Panc1 (cell line): ENCODE measurements at regions not wholly inside any gene's neighbourhood (a gene's known extent, or its start where the extent isn't known, plus 50 kb on each side); places are given as distances from the start of the nearest gene placed in this dataset.

Experiments used
- ATAC-seq: fragments of 200-7000 bp; cut with Tn5 transposase; 2 replicates; pipeline ENCODE4 v1.9.1; 2020; ENCODE audit warnings: mild to moderate bottlenecking, moderate library complexity
- BruUV-seq: library from RNA; stranded (reverse); fragments of 400-500 nt; replicated peaks from 2 replicates; lab custom pipeline; 2021; lab: Mats Ljungman, UMichigan
- CTCF ChIA-PET: fragments of 300-600 bp; sonication (Branson Sonifier 250); formaldehyde crosslinking; loops from one replicate; lab custom pipeline; 2022; ENCODE audit warnings: antibody characterized with exemption; lab: Charles Lee
- POLR2A ChIA-PET: fragments of 300-600 bp; sonication (Branson Sonifier 250); formaldehyde crosslinking; loops from one replicate; lab custom pipeline; 2022; ENCODE audit warnings: antibody characterized with exemption; lab: Charles Lee
- DNase-seq: peaks from one replicate; pipeline ENCODE4 v3.0.0-alpha.2; 2010; ENCODE audit warnings: low read depth, low spot score
- H3K27ac ChIP-seq: 2 replicates; pipeline ENCODE4 v1.5.1; 2011; ENCODE audit warnings: mild to moderate bottlenecking, low read length, inconsistent platforms
- H3K27me3 ChIP-seq: fragments of 200-500 bp; sonication (Bioruptor generic); 2 replicates; pipeline ENCODE4 v1.6.0; 2014; ENCODE audit warnings: low read length, inconsistent platforms; ENCODE audit not compliant: control insufficient read depth, insufficient read depth
- H3K36me3 ChIP-seq: fragments of 200-500 bp; sonication (Bioruptor generic); 2 replicates; pipeline ENCODE4 v1.5.1; 2014; ENCODE audit warnings: inconsistent platforms, mild to moderate bottlenecking, low read length, moderate library complexity; ENCODE audit not compliant: control insufficient read depth, insufficient read depth
- H3K4me1 ChIP-seq: 2 replicates; pipeline ENCODE4 v1.5.1; 2011; ENCODE audit warnings: inconsistent platforms, mild to moderate bottlenecking, low read length, moderate library complexity; ENCODE audit not compliant: control insufficient read depth, insufficient read depth
- H3K4me3 ChIP-seq, 2 experiments: 2 replicates each; pipeline ENCODE4 v1.5.1; 2011 to 2012; ENCODE audit warnings: low read depth in 2 of 2, low read length in 2 of 2, mild to moderate bottlenecking in 2 of 2, inconsistent platforms in 1 of 2, moderate library complexity in 1 of 2
- H3K9me3 ChIP-seq: fragments of 200-500 bp; sonication (Bioruptor generic); 2 replicates; pipeline ENCODE4 v1.5.1; 2014; ENCODE audit warnings: low read depth, mild to moderate bottlenecking, inconsistent platforms, low read length, moderate library complexity; ENCODE audit not compliant: control insufficient read depth, insufficient read depth
- CTCF ChIP-seq: fragments of 450-650 bp; IDR thresholded peaks from 2 replicates; pipeline ENCODE4 v1.5.1; 2017; ENCODE audit warnings: mild to moderate bottlenecking
- POLR2AphosphoS5 ChIP-seq: IDR thresholded peaks from 2 replicates; pipeline ENCODE4 v1.6.1; 2012; ENCODE audit warnings: mild to moderate bottlenecking, low read depth, low read length, moderate library complexity
- REST ChIP-seq, 2 experiments: IDR thresholded peaks; 2 replicates each; pipeline ENCODE4 v1.6.1; 2011 to 2012; ENCODE audit warnings: low read depth in 2 of 2, control low read depth in 1 of 2, low read length in 1 of 2, mild to moderate bottlenecking in 1 of 2, moderate library complexity in 1 of 2; ENCODE audit not compliant: insufficient read depth in 1 of 2
- SIN3A ChIP-seq: IDR thresholded peaks from 2 replicates; pipeline ENCODE4 v1.6.1; 2012; ENCODE audit warnings: low read depth, mild to moderate bottlenecking, low read length, moderate library complexity, borderline replicate concordance; ENCODE audit not compliant: insufficient read depth
- TCF7L2 ChIP-seq: IDR thresholded peaks from 2 replicates; pipeline ENCODE4 v1.6.1; 2011; ENCODE audit warnings: mild to moderate bottlenecking, low read depth, low read length, inconsistent platforms
- in situ Hi-C: cut with HindIII; loops from 2 replicates; pipeline ENCODE4 v1.10.0; 2016; ENCODE audit warnings: low sequenced_read_pairs, low pct_unique_long_range_greater_than_20kb
- intact Hi-C: fragments of 100-400 bp; cut with micrococcal nuclease; formaldehyde crosslinking; loops from one replicate; pipeline ENCODE4 v1.10.0; 2022; ENCODE audit not compliant: unreplicated experiment

- CTCF ChIA-PET: no interaction called here
- no peaks in the 10 kb centered on the region for H3K36me3 ChIP-seq
- no TSS peak for BruUV-seq
Observed at GRCh38 chr6:151692216-151692615, 115.3 kb upstream of the ESR1 start.

GRCh38 chr6:151693366-151693765 is 114.1 kb upstream of the ESR1 start:
- Histone ChIP-seq H3K9me3 (no peaks in the 10 kb centered on the region), H3K36me3 (no peaks in the 10 kb centered on the region), H3K4me1 (no peaks in the 10 kb centered on the region; the same call in 1 of the 2 replicates), H3K4me3 (no peak overlapping the region), H3K27ac (no peak overlapping the region), H3K27me3 (no peaks in the 10 kb centered on the region)
- DNase-seq (no peak), ATAC-seq (no peak)
- intact Hi-C loops (no loop called here), in situ Hi-C loops (no loop called here)
- ChIA-PET POLR2A (no interaction called here), CTCF (no interaction called here)
- no TSS peak for BruUV-seq
- TF ChIP-seq TCF7L2: no peak
- no peak for TF ChIP-seq CTCF
- no peak for TF ChIP-seq REST (IDR thresholded peaks at IDR 0.05; ENCODE audit: insufficient read depth in 1 of 2, low read depth in 2 of 2, low read length in 1 of 2)
- no peak for TF ChIP-seq SIN3A
- TF ChIP-seq POLR2AphosphoS5: no peak

More at GRCh38 chr6:151692216-151692615, 115.3 kb upstream of the ESR1 start:
- intact Hi-C loops (no loop called here), in situ Hi-C loops (no loop called here)
- DNase-seq (no peak), ATAC-seq (no peak)
- POLR2A ChIA-PET: no interaction called here
- TF ChIP-seq REST (IDR thresholded peaks at IDR 0.05; ENCODE audit: insufficient read depth in 1 of 2, low read depth in 2 of 2, low read length in 1 of 2) (no peak), POLR2AphosphoS5 (no peak), CTCF (no peak), SIN3A (no peak), TCF7L2 (no peak)
- H3K4me3 ChIP-seq: no peak overlapping the region
- no peaks in the 10 kb centered on the region for H3K27me3 ChIP-seq
- no peak overlapping the region for H3K27ac ChIP-seq
- no peaks in the 10 kb centered on the region; the same call in 1 of the 2 replicates for H3K4me1 ChIP-seq
- no peaks in the 10 kb centered on the region for H3K9me3 ChIP-seq
